ENCODE measurements at regions not wholly inside any gene's neighbourhood (a gene's known extent, or its start where the extent isn't known, plus 50 kb on each side); places are given as distances from the start of the nearest gene placed in this dataset.

DNA sequence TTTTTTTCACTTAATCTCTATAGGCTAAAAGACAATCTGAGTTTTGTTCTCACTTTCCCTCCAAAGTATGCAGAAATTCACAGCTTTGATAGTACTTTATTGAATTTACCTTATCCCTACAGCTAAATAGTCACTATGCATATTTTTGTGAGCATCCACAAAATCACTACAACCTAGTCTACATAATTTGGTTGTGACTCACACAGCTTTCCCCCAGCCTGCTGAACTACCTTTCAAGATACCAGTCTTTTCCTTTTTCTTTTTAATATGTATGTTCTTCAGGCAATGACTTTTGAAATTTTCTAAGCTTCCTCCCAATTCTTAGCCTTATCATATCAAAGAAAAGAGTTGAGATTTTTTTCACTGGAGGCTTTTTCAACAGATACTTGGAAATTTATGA, 347.3 kb upstream of the CDH6 start:
- H4K20me1 ChIP-seq (ENCODE audit: control insufficient read depth, insufficient read depth, insufficient read length), result no peaks in the 10 kb centered on the region
- H3K14ac ChIP-seq (ENCODE audit: insufficient read depth, low read length), result no peak overlapping the region
- H3K18ac ChIP-seq (ENCODE audit: insufficient read length, low read depth, low read length), result no peak overlapping the region
- Mint-ChIP-seq H3K27me3 (ENCODE audit: low read depth) (no peaks in the 10 kb centered on the region), H3K27ac (no peak overlapping the region), H3K4me3 (no peak overlapping the region), H3K4me1 (peaks cover 15 to 17% of the 10 kb centered on the region in 2 experiments), H3K9me3 (no peaks in the 10 kb centered on the region), H3K36me3 (ENCODE audit: insufficient read depth in 1 of 3, low read depth in 3 of 3) (no peaks in the 10 kb centered on the region)
- H3K4me2 ChIP-seq (ENCODE audit: insufficient read depth, insufficient read length, low read length), result no peak overlapping the region
- no peaks in the 10 kb centered on the region for H3K79me1 ChIP-seq (ENCODE audit: insufficient read depth, low read depth, low read length, poor library complexity, severe bottlenecking)
- H3K79me2 ChIP-seq (ENCODE audit: insufficient read depth, low read length), result no peaks in the 10 kb centered on the region
- no peak overlapping the region for H4K5ac ChIP-seq (ENCODE audit: insufficient read length, low read depth, low read length)
- H3T11ph ChIP-seq (ENCODE audit: low read length), result no peak overlapping the region
- no peak for DNase-seq
- H2BK120ac ChIP-seq (ENCODE audit: low read depth, low read length, poor library complexity, severe bottlenecking), result no peak overlapping the region
- no peak overlapping the region for H2BK12ac ChIP-seq (ENCODE audit: insufficient read length, low read depth, low read length)
- no peaks in the 10 kb centered on the region for H3K4me1 ChIP-seq (ENCODE audit: insufficient read depth, low read length)
- no peak overlapping the region for H2AK5ac ChIP-seq (ENCODE audit: insufficient read length, low read length)
- no peaks in the 10 kb centered on the region for H3K27me3 ChIP-seq (ENCODE audit: insufficient read depth, low read length)
- H2BK5ac ChIP-seq (ENCODE audit: insufficient read length, low read length), result no peak overlapping the region
- no peak overlapping the region for H2BK20ac ChIP-seq (ENCODE audit: low read depth, low read length, poor library complexity, severe bottlenecking)
- H4K8ac ChIP-seq (replicated peaks; ENCODE audit: insufficient read length, low read depth, low read length), result no peak overlapping the region
- H3K27ac ChIP-seq (ENCODE audit: insufficient read length, low read depth, low read length), result no peak overlapping the region
- TF ChIP-seq, protein P1, sequence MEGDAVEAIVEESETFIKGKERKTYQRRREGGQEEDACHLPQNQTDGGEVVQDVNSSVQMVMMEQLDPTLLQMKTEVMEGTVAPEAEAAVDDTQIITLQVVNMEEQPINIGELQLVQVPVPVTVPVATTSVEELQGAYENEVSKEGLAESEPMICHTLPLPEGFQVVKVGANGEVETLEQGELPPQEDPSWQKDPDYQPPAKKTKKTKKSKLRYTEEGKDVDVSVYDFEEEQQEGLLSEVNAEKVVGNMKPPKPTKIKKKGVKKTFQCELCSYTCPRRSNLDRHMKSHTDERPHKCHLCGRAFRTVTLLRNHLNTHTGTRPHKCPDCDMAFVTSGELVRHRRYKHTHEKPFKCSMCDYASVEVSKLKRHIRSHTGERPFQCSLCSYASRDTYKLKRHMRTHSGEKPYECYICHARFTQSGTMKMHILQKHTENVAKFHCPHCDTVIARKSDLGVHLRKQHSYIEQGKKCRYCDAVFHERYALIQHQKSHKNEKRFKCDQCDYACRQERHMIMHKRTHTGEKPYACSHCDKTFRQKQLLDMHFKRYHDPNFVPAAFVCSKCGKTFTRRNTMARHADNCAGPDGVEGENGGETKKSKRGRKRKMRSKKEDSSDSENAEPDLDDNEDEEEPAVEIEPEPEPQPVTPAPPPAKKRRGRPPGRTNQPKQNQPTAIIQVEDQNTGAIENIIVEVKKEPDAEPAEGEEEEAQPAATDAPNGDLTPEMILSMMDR (conservative IDR thresholded peaks at IDR 0.05), result no peak
- H4K91ac ChIP-seq (ENCODE audit: insufficient read length, low read depth, low read length), result no peak overlapping the region
- no peak overlapping the region for H3K23ac ChIP-seq (ENCODE audit: insufficient read length, low read depth, low read length)
- no peaks in the 10 kb centered on the region for H3K23me2 ChIP-seq (ENCODE audit: insufficient read length, low read depth, low read length, poor library complexity, severe bottlenecking)
- H3K56ac ChIP-seq (ENCODE audit: insufficient read length, low read depth, low read length), result no peak overlapping the region
- H3K9me3 ChIP-seq (ENCODE audit: control insufficient read depth, low read depth, low read length), result no peaks in the 10 kb centered on the region
- no peak overlapping the region for H2BK15ac ChIP-seq (ENCODE audit: low read depth, low read length)
- H2AFZ ChIP-seq (ENCODE audit: low read length), result no peak overlapping the region
- no peak overlapping the region for H3K4ac ChIP-seq (ENCODE audit: low read depth, low read length)
- H3K9ac ChIP-seq (ENCODE audit: extremely low read depth, insufficient read length, low read length), result no peak overlapping the region

Data from H9 (cell line).